Mucosa of gallbladder (tissue), 1 donor: ENCODE measurements at regions not wholly inside any gene's neighbourhood (a gene's known extent, or its start where the extent isn't known, plus 50 kb on each side); places are given as distances from the start of the nearest gene placed in this dataset.
"Not testable (repeated sequence)": the region's sequence is repeated elsewhere in the genome, so short reads cannot be mapped to it uniquely, and the experiment has no call there.

Experiments used
- DNase-seq: peaks from one replicate; pipeline ENCODE4 v3.0.0-alpha.2; 2020; ENCODE audit warnings: low spot score
- donor health status: DM: no; HTN: no; CAD: no.

- DNase-seq = no peak
These were observed 692.3 kb downstream of the C12orf50 start for GRCh38 chr12:87336814-87337336.

GRCh38 chr12:87332987-87333726 is 696.0 kb downstream of the C12orf50 start:
- DNase-seq = no peak

- DNase-seq = not testable (repeated sequence)
These were observed 699.1 kb downstream of the C12orf50 start for GRCh38 chr12:87330071-87330555.

- DNase-seq = no peak
These were observed 699.9 kb downstream of the C12orf50 start for GRCh38 chr12:87329076-87329863.

GRCh38 chr12:87323369-87323768 is 705.8 kb downstream of the C12orf50 start:
- DNase-seq = no peak

GRCh38 chr12:87320724-87321123 is 708.5 kb downstream of the C12orf50 start:
- DNase-seq = no peak

- DNase-seq = no peak
These were observed 711.9 kb downstream of the C12orf50 start for GRCh38 chr12:87317302-87317701.

GRCh38 chr12:87311206-87311605 is 718.0 kb downstream of the C12orf50 start:
- DNase-seq = no peak

- DNase-seq = no peak
These were observed 719.1 kb downstream of the C12orf50 start for GRCh38 chr12:87310126-87310525.

- DNase-seq = no peak
These were observed 723.7 kb downstream of the C12orf50 start for GRCh38 chr12:87305481-87305880.

GRCh38 chr12:87304406-87304805 is 724.8 kb downstream of the C12orf50 start:
- no peak for DNase-seq

GRCh38 chr12:87303396-87304012 is 725.7 kb downstream of the C12orf50 start:
- no peak for DNase-seq

- DNase-seq = no peak
These were observed 727.0 kb downstream of the C12orf50 start for GRCh38 chr12:87302126-87302745.

- no peak for DNase-seq
These were observed 738.7 kb downstream of the C12orf50 start for GRCh38 chr12:87290505-87290904.

GRCh38 chr12:87283886-87284285 is 745.3 kb downstream of the C12orf50 start:
- DNase-seq = no peak

GRCh38 chr12:87283111-87283510 is 746.1 kb downstream of the C12orf50 start:
- no peak for DNase-seq

GRCh38 chr12:87280893-87281292 is 748.3 kb downstream of the C12orf50 start:
- DNase-seq = no peak

GRCh38 chr12:87280356-87280755 is 748.8 kb downstream of the C12orf50 start:
- no peak for DNase-seq

GRCh38 chr12:87274594-87275245 is 754.5 kb downstream of the C12orf50 start:
- DNase-seq = no peak

- no peak for DNase-seq
These were observed 756.4 kb downstream of the C12orf50 start for GRCh38 chr12:87272851-87273250.

GRCh38 chr12:87270919-87271318 is 758.3 kb downstream of the C12orf50 start:
- DNase-seq = no peak
